GM23248 (cell line): ENCODE measurements at regions not wholly inside any gene's neighbourhood (a gene's known extent, or its start where the extent isn't known, plus 50 kb on each side); places are given as distances from the start of the nearest gene placed in this dataset.
A peak's percentile ranks its signal among the peaks of the same experiment; 100 is the strongest.

Source experiments
- DNase-seq: peaks from one replicate; pipeline ENCODE4 v3.0.0-alpha.2; 2015
- H2AFZ ChIP-seq: fragments of 200-600 bp; sonication (generic); 2 replicates; pipeline ENCODE4 v1.6.1; 2016; ENCODE audit warnings: antibody characterized with exemption
- H3F3A ChIP-seq: fragments of 200-600 bp; sonication (generic); 2 replicates; pipeline ENCODE4 v1.6.1; 2016; ENCODE audit warnings: mild to moderate bottlenecking, antibody characterized with exemption, mixed run types; ENCODE audit not compliant: insufficient read depth
- H3K27ac ChIP-seq: fragments of 200-600 bp; sonication (generic); 2 replicates; pipeline ENCODE4 v1.5.1; 2016; ENCODE audit warnings: mild to moderate bottlenecking
- H3K27me3 ChIP-seq: fragments of 200-600 bp; sonication (generic); replicated peaks from 2 replicates; pipeline ENCODE4 v1.6.1; 2016; ENCODE audit warnings: mild to moderate bottlenecking; ENCODE audit not compliant: insufficient read depth
- H3K36me3 ChIP-seq: fragments of 200-600 bp; sonication (generic); 2 replicates; pipeline ENCODE4 v1.6.1; 2016; ENCODE audit warnings: low read depth, mild to moderate bottlenecking
- H3K4me1 ChIP-seq: fragments of 200-600 bp; sonication (generic); 2 replicates; pipeline ENCODE4 v1.6.1; 2016; ENCODE audit warnings: mild to moderate bottlenecking; ENCODE audit not compliant: insufficient read depth
- H3K4me2 ChIP-seq: fragments of 200-600 bp; sonication (generic); one replicate; pipeline ENCODE4 v1.6.1; 2016; ENCODE audit warnings: mild to moderate bottlenecking; ENCODE audit not compliant: unreplicated experiment
- H3K4me3 ChIP-seq: fragments of 200-600 bp; sonication (generic); 2 replicates; pipeline ENCODE4 v1.5.1; 2016; ENCODE audit warnings: mild to moderate bottlenecking
- H3K79me2 ChIP-seq: fragments of 200-600 bp; sonication (generic); 2 replicates; pipeline ENCODE4 v1.6.1; 2016; ENCODE audit warnings: mild to moderate bottlenecking; ENCODE audit not compliant: insufficient read depth
- H3K9ac ChIP-seq: fragments of 200-600 bp; sonication (generic); 2 replicates; pipeline ENCODE4 v1.6.1; 2016; ENCODE audit warnings: mild to moderate bottlenecking
- H3K9me2 ChIP-seq: fragments of 200-600 bp; sonication (generic); 2 replicates; pipeline ENCODE4 v1.6.1; 2016; ENCODE audit warnings: mixed run types, mild to moderate bottlenecking, moderate library complexity; ENCODE audit not compliant: insufficient read depth
- H3K9me3 ChIP-seq: fragments of 200-600 bp; sonication (generic); one replicate; pipeline ENCODE4 v1.6.1; 2017; ENCODE audit warnings: low read depth
- H4K20me1 ChIP-seq: fragments of 200-600 bp; sonication (generic); 2 replicates; pipeline ENCODE4 v1.6.0; 2016; ENCODE audit not compliant: insufficient read depth
- EZH2 ChIP-seq: fragments of 200-600 bp; sonication (generic); IDR thresholded peaks from 2 replicates; pipeline ENCODE4 v1.6.1; 2018; ENCODE audit warnings: antibody characterized with exemption, mild to moderate bottlenecking; ENCODE audit not compliant: insufficient read depth, poor library complexity, severe bottlenecking
- EZH2phosphoT487 ChIP-seq: fragments of 200-600 bp; sonication (generic); IDR thresholded peaks from 2 replicates; pipeline ENCODE4 v1.6.1; 2018; ENCODE audit warnings: antibody characterized with exemption, moderate library complexity, mild to moderate bottlenecking, low read depth; ENCODE audit not compliant: insufficient read depth
- WGBS, 2 experiments: methylation state at CpG; one replicate each; pipeline ENCODE4 v1.1.6; 2015 to 2017; ENCODE audit warnings: low lambda C conversion rate in 2 of 2, low coverage in 1 of 2; ENCODE audit errors: missing lambda C conversion rate in 2 of 2; 5-methylcytosine and 5-hydroxymethylcytosine counted together
- in situ Hi-C: fragments of 300-500 bp; cut with MboI; formaldehyde crosslinking; loops from 2 replicates; pipeline ENCODE4 v1.15.0; 2020

DNA sequence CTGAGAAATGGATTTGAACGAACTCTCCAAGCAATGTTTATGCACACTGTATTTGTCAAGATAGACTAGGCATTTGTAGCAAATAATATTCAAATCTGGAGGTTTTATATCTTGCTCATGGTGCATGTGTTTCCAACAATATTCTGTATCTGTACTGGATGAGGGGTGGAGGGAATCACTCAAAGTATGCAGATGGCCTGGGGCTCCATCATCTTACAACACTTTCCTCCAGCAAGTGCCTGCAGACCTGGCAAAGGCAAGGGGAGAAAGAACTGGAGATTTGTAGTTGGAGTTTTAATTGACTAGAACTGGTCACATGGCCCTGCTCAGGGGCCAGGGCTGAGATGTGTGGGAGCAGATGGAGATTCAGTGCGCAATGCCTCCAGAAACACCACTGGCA, 309.0 kb downstream of the PLK2 start:
- WGBS, 2 experiments = 89 to 91% methylated on average over 2 of the region's 2 CpGs
- Histone ChIP-seq H3K79me2 (no peaks in the 10 kb centered on the region), H3F3A (peaks cover 10% of the 10 kb centered on the region; the same call in 1 of the 2 replicates), H3K9me3 (no peaks in the 10 kb centered on the region), H3K9me2 (no peaks in the 10 kb centered on the region), H3K27ac (no peak overlapping the region), H3K9ac (no peak overlapping the region), H3K36me3 (no peaks in the 10 kb centered on the region), H3K4me2 (no peak overlapping the region), H4K20me1 (no peaks in the 10 kb centered on the region), H3K4me3 (no peak overlapping the region), H3K27me3 (no peaks in the 10 kb centered on the region), H3K4me1 (peaks cover 10% of the 10 kb centered on the region), H2AFZ (no peak overlapping the region)
- no peak for DNase-seq
- in situ Hi-C loops = no loop called here
- TF ChIP-seq EZH2 (no peak), EZH2phosphoT487 (no peak)

GRCh38 chr5:58149746-58150145, 310.1 kb downstream of the PLK2 start:
- H3K27ac ChIP-seq = no peak overlapping the region
- H2AFZ ChIP-seq = no peak overlapping the region
- DNase-seq = no peak
- H3K4me1 ChIP-seq = peaks cover 10% of the 10 kb centered on the region
- H3F3A ChIP-seq = peaks cover 10% of the 10 kb centered on the region; the same call in 1 of the 2 replicates
- in situ Hi-C loops = no loop called here
- 97 to 98% methylated on average over 4 of the region's 4 CpGs for WGBS, 2 experiments
- H3K4me2 ChIP-seq = no peak overlapping the region
- H3K4me3 ChIP-seq = no peak overlapping the region
- H3K9me2 ChIP-seq = no peaks in the 10 kb centered on the region
- no peaks in the 10 kb centered on the region for H3K79me2 ChIP-seq
- TF ChIP-seq EZH2 (no peak), EZH2phosphoT487 (no peak)
- no peaks in the 10 kb centered on the region for H4K20me1 ChIP-seq
- H3K36me3 ChIP-seq = no peaks in the 10 kb centered on the region
- H3K9ac ChIP-seq = no peak overlapping the region
- no peaks in the 10 kb centered on the region for H3K27me3 ChIP-seq
- no peaks in the 10 kb centered on the region for H3K9me3 ChIP-seq

- Histone ChIP-seq H3F3A (peaks cover 10% of the 10 kb centered on the region; the same call in 1 of the 2 replicates), H3K4me2 (no peak overlapping the region), H3K36me3 (no peaks in the 10 kb centered on the region), H3K27ac (no peak overlapping the region), H3K9me3 (no peaks in the 10 kb centered on the region), H3K4me3 (no peak overlapping the region), H3K79me2 (no peaks in the 10 kb centered on the region), H3K9ac (no peak overlapping the region), H3K27me3 (no peaks in the 10 kb centered on the region), H2AFZ (no peak overlapping the region), H4K20me1 (no peaks in the 10 kb centered on the region), H3K4me1 (peaks cover 10% of the 10 kb centered on the region), H3K9me2 (no peaks in the 10 kb centered on the region)
- 54 to 59% methylated on average over 3 of the region's 3 CpGs for WGBS, 2 experiments
- peak; percentile 60 for DNase-seq
- in situ Hi-C loops = no loop called here
- no peak for TF ChIP-seq EZH2
- TF ChIP-seq EZH2phosphoT487 = no peak
These were observed 310.5 kb downstream of the PLK2 start for GRCh38 chr5:58149345-58149744.

DNA sequence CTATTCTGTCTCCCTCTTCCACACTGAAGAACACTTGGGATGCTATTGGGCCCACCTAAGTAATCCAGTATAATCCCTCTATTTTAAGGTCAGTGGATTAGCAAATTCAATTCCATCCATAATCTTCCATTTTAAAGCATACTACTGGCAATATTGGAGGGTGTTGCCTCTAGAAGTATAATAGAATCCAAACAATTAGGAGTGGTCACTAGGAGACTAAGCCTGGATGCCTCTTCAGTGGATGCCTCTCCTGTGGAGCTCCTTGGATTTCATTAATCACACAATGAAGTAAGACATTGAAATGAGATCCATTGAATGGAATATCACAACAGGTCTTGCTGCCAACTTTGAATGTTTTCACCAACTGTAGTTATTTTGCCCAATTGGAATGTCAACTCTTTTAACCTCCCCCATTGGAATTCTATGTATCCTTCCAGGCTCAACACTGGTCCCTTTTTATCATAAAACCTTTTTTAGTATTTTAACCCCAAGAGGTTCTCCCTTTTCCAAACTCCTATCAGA, 311.6 kb downstream of the PLK2 start:
- DNase-seq = no peak
- peaks cover 10% of the 10 kb centered on the region for H3K4me1 ChIP-seq
- H2AFZ ChIP-seq = no peak overlapping the region
- no peak overlapping the region for H3K9ac ChIP-seq
- H3K27me3 ChIP-seq = no peaks in the 10 kb centered on the region
- H3K4me2 ChIP-seq = no peak overlapping the region
- no peaks in the 10 kb centered on the region for H3K36me3 ChIP-seq
- TF ChIP-seq EZH2 (no peak), EZH2phosphoT487 (no peak)
- no peak overlapping the region for H3K27ac ChIP-seq
- H3K9me3 ChIP-seq = no peaks in the 10 kb centered on the region
- H3K4me3 ChIP-seq = no peak overlapping the region
- H4K20me1 ChIP-seq = no peaks in the 10 kb centered on the region
- peaks cover 10% of the 10 kb centered on the region; the same call in 1 of the 2 replicates for H3F3A ChIP-seq
- no peaks in the 10 kb centered on the region for H3K9me2 ChIP-seq
- no peaks in the 10 kb centered on the region for H3K79me2 ChIP-seq
- in situ Hi-C loops = no loop called here
